Panc1 (cell line): ENCODE measurements at regions not wholly inside any gene's neighbourhood (a gene's known extent, or its start where the extent isn't known, plus 50 kb on each side); places are given as distances from the start of the nearest gene placed in this dataset.

Experiments used
- ATAC-seq: fragments of 200-7000 bp; cut with Tn5 transposase; 2 replicates; pipeline ENCODE4 v1.9.1; 2020; ENCODE audit warnings: mild to moderate bottlenecking, moderate library complexity
- BruUV-seq: library from RNA; stranded (reverse); fragments of 400-500 nt; replicated peaks from 2 replicates; lab custom pipeline; 2021; lab: Mats Ljungman, UMichigan
- CTCF ChIA-PET: fragments of 300-600 bp; sonication (Branson Sonifier 250); formaldehyde crosslinking; loops from one replicate; lab custom pipeline; 2022; ENCODE audit warnings: antibody characterized with exemption; lab: Charles Lee
- POLR2A ChIA-PET: fragments of 300-600 bp; sonication (Branson Sonifier 250); formaldehyde crosslinking; loops from one replicate; lab custom pipeline; 2022; ENCODE audit warnings: antibody characterized with exemption; lab: Charles Lee
- DNase-seq: peaks from one replicate; pipeline ENCODE4 v3.0.0-alpha.2; 2010; ENCODE audit warnings: low read depth, low spot score
- H3K27ac ChIP-seq: 2 replicates; pipeline ENCODE4 v1.5.1; 2011; ENCODE audit warnings: mild to moderate bottlenecking, low read length, inconsistent platforms
- H3K27me3 ChIP-seq: fragments of 200-500 bp; sonication (Bioruptor generic); 2 replicates; pipeline ENCODE4 v1.6.0; 2014; ENCODE audit warnings: low read length, inconsistent platforms; ENCODE audit not compliant: control insufficient read depth, insufficient read depth
- H3K36me3 ChIP-seq: fragments of 200-500 bp; sonication (Bioruptor generic); 2 replicates; pipeline ENCODE4 v1.5.1; 2014; ENCODE audit warnings: inconsistent platforms, mild to moderate bottlenecking, low read length, moderate library complexity; ENCODE audit not compliant: control insufficient read depth, insufficient read depth
- H3K4me1 ChIP-seq: 2 replicates; pipeline ENCODE4 v1.5.1; 2011; ENCODE audit warnings: inconsistent platforms, mild to moderate bottlenecking, low read length, moderate library complexity; ENCODE audit not compliant: control insufficient read depth, insufficient read depth
- H3K4me3 ChIP-seq, 2 experiments: 2 replicates each; pipeline ENCODE4 v1.5.1; 2011 to 2012; ENCODE audit warnings: low read depth in 2 of 2, low read length in 2 of 2, mild to moderate bottlenecking in 2 of 2, inconsistent platforms in 1 of 2, moderate library complexity in 1 of 2
- H3K9me3 ChIP-seq: fragments of 200-500 bp; sonication (Bioruptor generic); 2 replicates; pipeline ENCODE4 v1.5.1; 2014; ENCODE audit warnings: low read depth, mild to moderate bottlenecking, inconsistent platforms, low read length, moderate library complexity; ENCODE audit not compliant: control insufficient read depth, insufficient read depth
- POLR2AphosphoS5 ChIP-seq: IDR thresholded peaks from 2 replicates; pipeline ENCODE4 v1.6.1; 2012; ENCODE audit warnings: mild to moderate bottlenecking, low read depth, low read length, moderate library complexity
- SIN3A ChIP-seq: IDR thresholded peaks from 2 replicates; pipeline ENCODE4 v1.6.1; 2012; ENCODE audit warnings: low read depth, mild to moderate bottlenecking, low read length, moderate library complexity, borderline replicate concordance; ENCODE audit not compliant: insufficient read depth
- TCF7L2 ChIP-seq: IDR thresholded peaks from 2 replicates; pipeline ENCODE4 v1.6.1; 2011; ENCODE audit warnings: mild to moderate bottlenecking, low read depth, low read length, inconsistent platforms
- in situ Hi-C: cut with HindIII; loops from 2 replicates; pipeline ENCODE4 v1.10.0; 2016; ENCODE audit warnings: low sequenced_read_pairs, low pct_unique_long_range_greater_than_20kb
- intact Hi-C: fragments of 100-400 bp; cut with micrococcal nuclease; formaldehyde crosslinking; loops from one replicate; pipeline ENCODE4 v1.10.0; 2022; ENCODE audit not compliant: unreplicated experiment
- TF ChIP-seq, protein P1 (sequence below): fragments of 450-650 bp; IDR thresholded peaks from 2 replicates; pipeline ENCODE4 v1.5.1; 2017; ENCODE audit warnings: mild to moderate bottlenecking
- TF ChIP-seq, protein P2 (sequence below), 2 experiments: IDR thresholded peaks; 2 replicates each; pipeline ENCODE4 v1.6.1; 2011 to 2012; ENCODE audit warnings: low read depth in 2 of 2, control low read depth in 1 of 2, low read length in 1 of 2, mild to moderate bottlenecking in 1 of 2, moderate library complexity in 1 of 2; ENCODE audit not compliant: insufficient read depth in 1 of 2

DNA sequence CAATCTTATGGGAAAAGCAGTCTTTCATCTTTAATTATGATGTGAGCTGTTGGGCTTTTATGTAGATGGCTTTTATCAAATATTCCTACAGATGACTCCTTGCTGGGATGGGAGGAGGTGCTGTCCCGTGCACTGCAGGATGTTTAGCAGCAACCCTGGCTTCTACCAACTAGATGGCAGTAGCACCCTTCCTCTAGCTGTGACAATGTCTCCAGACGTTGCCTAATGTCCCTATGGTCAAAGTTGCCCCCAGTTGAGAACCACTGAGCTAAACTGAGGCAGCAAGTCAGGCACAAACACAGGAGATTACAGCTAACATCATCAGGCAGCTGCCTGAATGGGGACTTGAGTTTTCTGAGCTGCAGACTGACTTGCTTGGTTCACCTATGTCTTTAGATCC, 401.9 kb upstream of the PDE4D start:
- ChIA-PET CTCF (no interaction called here), POLR2A (no interaction called here)
- TF ChIP-seq, protein P1, sequence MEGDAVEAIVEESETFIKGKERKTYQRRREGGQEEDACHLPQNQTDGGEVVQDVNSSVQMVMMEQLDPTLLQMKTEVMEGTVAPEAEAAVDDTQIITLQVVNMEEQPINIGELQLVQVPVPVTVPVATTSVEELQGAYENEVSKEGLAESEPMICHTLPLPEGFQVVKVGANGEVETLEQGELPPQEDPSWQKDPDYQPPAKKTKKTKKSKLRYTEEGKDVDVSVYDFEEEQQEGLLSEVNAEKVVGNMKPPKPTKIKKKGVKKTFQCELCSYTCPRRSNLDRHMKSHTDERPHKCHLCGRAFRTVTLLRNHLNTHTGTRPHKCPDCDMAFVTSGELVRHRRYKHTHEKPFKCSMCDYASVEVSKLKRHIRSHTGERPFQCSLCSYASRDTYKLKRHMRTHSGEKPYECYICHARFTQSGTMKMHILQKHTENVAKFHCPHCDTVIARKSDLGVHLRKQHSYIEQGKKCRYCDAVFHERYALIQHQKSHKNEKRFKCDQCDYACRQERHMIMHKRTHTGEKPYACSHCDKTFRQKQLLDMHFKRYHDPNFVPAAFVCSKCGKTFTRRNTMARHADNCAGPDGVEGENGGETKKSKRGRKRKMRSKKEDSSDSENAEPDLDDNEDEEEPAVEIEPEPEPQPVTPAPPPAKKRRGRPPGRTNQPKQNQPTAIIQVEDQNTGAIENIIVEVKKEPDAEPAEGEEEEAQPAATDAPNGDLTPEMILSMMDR: 0 out of 2 replicates have a peak, but pooled peaks have one; percentile 26
- TF ChIP-seq TCF7L2: no peak
- Histone ChIP-seq H3K9me3 (no peaks in the 10 kb centered on the region), H3K27me3 (no peaks in the 10 kb centered on the region), H3K4me1 (no peaks in the 10 kb centered on the region), H3K36me3 (no peaks in the 10 kb centered on the region), H3K4me3 (no peak overlapping the region), H3K27ac (no peak overlapping the region)
- in situ Hi-C loops: no loop called here
- intact Hi-C loops: no loop called here
- no peak for ATAC-seq
- peak; percentile 30 for DNase-seq
- no TSS peak for BruUV-seq

DNA sequence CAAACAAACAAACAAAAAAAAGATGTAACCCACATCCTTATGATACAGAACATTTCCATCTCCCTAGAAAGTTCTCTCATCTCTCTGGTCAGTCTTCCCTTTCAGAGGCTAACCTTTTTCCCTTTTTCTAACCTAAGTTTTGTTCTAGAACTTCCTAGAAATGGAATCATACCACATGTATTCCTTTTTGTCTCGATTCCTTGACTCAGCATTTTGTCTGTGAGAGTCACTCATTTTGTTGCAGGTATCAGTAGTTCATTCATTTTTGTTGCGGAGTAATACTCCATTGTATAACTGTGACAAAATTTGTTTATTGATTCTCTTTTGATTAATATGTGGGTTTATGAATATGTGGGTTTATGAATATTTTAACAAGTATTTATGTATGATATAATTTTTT, 400.0 kb upstream of the PDE4D start:
- ATAC-seq (no peak), DNase-seq (no peak)
- TF ChIP-seq SIN3A (no peak), TCF7L2 (no peak), POLR2AphosphoS5 (no peak)
- TF ChIP-seq, protein P1: no peak
- TF ChIP-seq, protein P2, sequence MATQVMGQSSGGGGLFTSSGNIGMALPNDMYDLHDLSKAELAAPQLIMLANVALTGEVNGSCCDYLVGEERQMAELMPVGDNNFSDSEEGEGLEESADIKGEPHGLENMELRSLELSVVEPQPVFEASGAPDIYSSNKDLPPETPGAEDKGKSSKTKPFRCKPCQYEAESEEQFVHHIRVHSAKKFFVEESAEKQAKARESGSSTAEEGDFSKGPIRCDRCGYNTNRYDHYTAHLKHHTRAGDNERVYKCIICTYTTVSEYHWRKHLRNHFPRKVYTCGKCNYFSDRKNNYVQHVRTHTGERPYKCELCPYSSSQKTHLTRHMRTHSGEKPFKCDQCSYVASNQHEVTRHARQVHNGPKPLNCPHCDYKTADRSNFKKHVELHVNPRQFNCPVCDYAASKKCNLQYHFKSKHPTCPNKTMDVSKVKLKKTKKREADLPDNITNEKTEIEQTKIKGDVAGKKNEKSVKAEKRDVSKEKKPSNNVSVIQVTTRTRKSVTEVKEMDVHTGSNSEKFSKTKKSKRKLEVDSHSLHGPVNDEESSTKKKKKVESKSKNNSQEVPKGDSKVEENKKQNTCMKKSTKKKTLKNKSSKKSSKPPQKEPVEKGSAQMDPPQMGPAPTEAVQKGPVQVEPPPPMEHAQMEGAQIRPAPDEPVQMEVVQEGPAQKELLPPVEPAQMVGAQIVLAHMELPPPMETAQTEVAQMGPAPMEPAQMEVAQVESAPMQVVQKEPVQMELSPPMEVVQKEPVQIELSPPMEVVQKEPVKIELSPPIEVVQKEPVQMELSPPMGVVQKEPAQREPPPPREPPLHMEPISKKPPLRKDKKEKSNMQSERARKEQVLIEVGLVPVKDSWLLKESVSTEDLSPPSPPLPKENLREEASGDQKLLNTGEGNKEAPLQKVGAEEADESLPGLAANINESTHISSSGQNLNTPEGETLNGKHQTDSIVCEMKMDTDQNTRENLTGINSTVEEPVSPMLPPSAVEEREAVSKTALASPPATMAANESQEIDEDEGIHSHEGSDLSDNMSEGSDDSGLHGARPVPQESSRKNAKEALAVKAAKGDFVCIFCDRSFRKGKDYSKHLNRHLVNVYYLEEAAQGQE (IDR thresholded peaks at IDR 0.05; ENCODE audit: insufficient read depth in 1 of 2, low read depth in 2 of 2, low read length in 1 of 2): no peak
- no TSS peak for BruUV-seq
- Histone ChIP-seq H3K36me3 (no peaks in the 10 kb centered on the region), H3K4me1 (no peaks in the 10 kb centered on the region), H3K27me3 (no peaks in the 10 kb centered on the region), H3K4me3 (no peak overlapping the region), H3K9me3 (no peaks in the 10 kb centered on the region), H3K27ac (no peak overlapping the region)
- intact Hi-C loops (no loop called here), in situ Hi-C loops (no loop called here)
- ChIA-PET POLR2A (no interaction called here), CTCF (no interaction called here)
